ENCODE measurements at regions not wholly inside any gene's neighbourhood (a gene's known extent, or its start where the extent isn't known, plus 50 kb on each side); places are given as distances from the start of the nearest gene placed in this dataset.

DNA sequence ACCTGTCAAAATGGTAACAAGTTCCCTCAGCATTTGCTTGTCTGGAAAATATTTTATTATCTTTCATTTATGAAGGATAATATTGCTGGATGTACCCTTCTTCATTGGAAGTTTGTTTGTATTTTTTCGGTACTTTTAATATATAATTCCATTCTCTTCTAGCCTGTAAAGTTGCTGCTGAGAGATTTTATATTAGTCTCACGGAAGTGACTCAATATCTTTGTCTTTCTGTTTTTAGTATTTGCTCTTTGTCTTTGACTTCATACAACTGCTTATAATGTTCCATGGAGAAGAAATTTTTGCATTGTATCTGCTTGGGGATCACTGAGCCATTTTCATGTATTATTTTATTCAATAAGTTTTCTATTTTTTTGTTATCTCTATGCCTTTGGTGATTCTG lies 1777.5 kb downstream of the BRINP3 start:
- intact Hi-C loops (cut with DNase I; ENCODE audit: low total_unique reads) = no loop called here
- H3K4me3 ChIP-seq = no peak overlapping the region
- DNase-seq = no peak
- no peaks in the 10 kb centered on the region for H3K4me1 ChIP-seq
- H3K27me3 ChIP-seq (replicated peaks in 1 of 7) = no peaks in the 10 kb centered on the region
- H3K27ac ChIP-seq = no peak overlapping the region
- H3K9me3 ChIP-seq = peaks cover 0 to 41% (median 21%) of the 10 kb centered on the region in 8 donors
- WGBS, 5 donors = 80 to 95% (median 92%) methylated on average over 2 of the region's 2 CpGs
- no peak for TF ChIP-seq POLR2A (IDR thresholded peaks at IDR 0.05)
- TF ChIP-seq, protein P1, sequence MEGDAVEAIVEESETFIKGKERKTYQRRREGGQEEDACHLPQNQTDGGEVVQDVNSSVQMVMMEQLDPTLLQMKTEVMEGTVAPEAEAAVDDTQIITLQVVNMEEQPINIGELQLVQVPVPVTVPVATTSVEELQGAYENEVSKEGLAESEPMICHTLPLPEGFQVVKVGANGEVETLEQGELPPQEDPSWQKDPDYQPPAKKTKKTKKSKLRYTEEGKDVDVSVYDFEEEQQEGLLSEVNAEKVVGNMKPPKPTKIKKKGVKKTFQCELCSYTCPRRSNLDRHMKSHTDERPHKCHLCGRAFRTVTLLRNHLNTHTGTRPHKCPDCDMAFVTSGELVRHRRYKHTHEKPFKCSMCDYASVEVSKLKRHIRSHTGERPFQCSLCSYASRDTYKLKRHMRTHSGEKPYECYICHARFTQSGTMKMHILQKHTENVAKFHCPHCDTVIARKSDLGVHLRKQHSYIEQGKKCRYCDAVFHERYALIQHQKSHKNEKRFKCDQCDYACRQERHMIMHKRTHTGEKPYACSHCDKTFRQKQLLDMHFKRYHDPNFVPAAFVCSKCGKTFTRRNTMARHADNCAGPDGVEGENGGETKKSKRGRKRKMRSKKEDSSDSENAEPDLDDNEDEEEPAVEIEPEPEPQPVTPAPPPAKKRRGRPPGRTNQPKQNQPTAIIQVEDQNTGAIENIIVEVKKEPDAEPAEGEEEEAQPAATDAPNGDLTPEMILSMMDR (IDR thresholded peaks at IDR 0.05 in 8 of 11, conservative IDR thresholded peaks at IDR 0.05 in 3 of 11) = no peak
- no peak for TF ChIP-seq POLR2AphosphoS5 (IDR thresholded peaks at IDR 0.05)
- H3K36me3 ChIP-seq = no peaks in the 10 kb centered on the region

DNA sequence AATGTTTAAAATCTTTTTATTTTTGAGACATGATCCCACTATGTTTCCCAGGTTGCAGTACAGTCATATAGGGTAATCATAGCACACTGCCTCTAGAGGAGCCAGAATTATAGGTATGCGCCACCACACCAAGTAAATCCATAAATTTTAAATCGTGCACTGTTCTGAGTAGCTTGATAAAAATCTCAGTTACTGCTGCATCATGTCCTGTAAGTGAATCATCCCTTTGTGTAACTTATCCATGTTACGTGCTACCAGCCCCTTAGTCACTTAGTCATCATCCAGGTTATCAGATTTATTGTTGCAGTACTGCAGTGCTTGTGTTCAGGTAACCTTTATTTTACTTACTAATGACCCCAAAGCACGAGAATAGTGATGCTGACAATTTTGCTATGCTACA lies 1770.9 kb downstream of the BRINP3 start:
- Histone ChIP-seq H3K27me3 (replicated peaks in 1 of 7) (no peaks in the 10 kb centered on the region), H3K36me3 (no peaks in the 10 kb centered on the region), H3K9me3 (peaks cover 0 to 21% (median 5%) of the 10 kb centered on the region in 8 donors), H3K4me1 (no peaks in the 10 kb centered on the region), H3K4me3 (no peak overlapping the region), H3K27ac (no peak overlapping the region)
- no peak for DNase-seq
- intact Hi-C loops (cut with DNase I; ENCODE audit: low total_unique reads) = no loop called here
- TF ChIP-seq POLR2A (IDR thresholded peaks at IDR 0.05) (no peak), POLR2AphosphoS5 (IDR thresholded peaks at IDR 0.05) (no peak)
- TF ChIP-seq, protein P1 (IDR thresholded peaks at IDR 0.05 in 8 of 11, conservative IDR thresholded peaks at IDR 0.05 in 3 of 11) = no peak
- WGBS, 5 donors = 73 to 80% (median 77%) methylated on average over 4 of the region's 4 CpGs

DNA sequence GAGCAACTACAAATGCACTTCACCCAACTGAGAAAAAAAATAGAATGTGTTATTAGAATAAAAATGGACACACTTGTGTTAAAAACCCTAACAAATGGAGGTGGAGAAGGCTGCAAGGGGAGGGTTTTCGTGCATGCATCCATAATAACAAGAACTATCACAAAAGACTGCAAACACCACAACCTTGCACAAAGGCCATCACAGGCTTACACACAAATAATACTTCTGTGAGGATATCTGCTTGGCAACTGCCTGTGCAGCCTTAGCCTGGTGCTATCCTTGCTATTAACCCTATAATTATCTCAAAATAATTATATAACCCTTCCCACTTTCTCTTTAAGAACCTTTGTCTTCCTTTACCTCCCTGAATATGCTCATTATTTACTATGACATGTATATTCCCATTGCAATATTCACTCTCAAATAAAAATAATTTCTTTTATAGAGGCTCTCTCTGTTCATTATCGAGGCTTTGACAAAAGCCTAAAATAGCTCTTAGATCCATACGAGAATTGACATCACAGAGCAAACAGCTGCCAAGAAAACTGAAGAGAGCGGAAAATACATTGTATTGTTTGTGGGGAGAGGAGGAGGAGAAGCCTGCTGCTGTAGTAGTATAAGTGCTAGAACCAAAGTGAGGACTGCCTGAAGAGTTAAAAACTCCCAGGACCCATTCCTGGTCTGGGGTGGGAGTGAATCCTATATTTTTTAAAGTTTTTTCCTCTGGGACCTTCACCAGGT lies 1768.7 kb downstream of the BRINP3 start:
- no peaks in the 10 kb centered on the region for H3K27me3 ChIP-seq (replicated peaks in 1 of 7)
- no peak for DNase-seq
- no peak for TF ChIP-seq POLR2AphosphoS5 (IDR thresholded peaks at IDR 0.05)
- TF ChIP-seq POLR2A (IDR thresholded peaks at IDR 0.05) = no peak
- no peaks in the 10 kb centered on the region for H3K4me1 ChIP-seq
- intact Hi-C loops (cut with DNase I; ENCODE audit: low total_unique reads) = no loop called here
- no peaks in the 10 kb centered on the region for H3K36me3 ChIP-seq
- 59 to 77% (median 71%) methylated on average over 4 of the region's 4 CpGs for WGBS, 5 donors
- H3K9me3 ChIP-seq = peaks cover 0 to 4% (median 0%) of the 10 kb centered on the region in 8 donors
- no peak overlapping the region for H3K4me3 ChIP-seq
- no peak overlapping the region for H3K27ac ChIP-seq

DNA sequence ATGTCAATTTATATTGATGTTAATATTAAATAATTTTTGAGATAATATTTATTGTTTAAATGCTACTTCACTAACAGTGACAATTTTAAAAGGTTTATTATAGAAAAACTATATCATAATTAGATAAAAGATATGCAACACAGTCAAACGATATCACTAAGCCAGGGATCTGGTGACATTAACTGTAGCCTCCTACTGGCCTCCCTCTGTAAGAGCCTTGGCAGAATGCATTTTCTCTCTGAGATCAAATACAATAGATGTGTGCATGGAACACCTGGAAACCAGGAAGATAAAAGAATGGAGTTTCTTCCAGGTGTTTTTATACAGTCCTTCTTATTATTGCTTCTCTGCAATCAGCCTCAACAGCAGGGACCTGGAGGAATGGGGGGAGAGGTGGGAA lies 1762.1 kb downstream of the BRINP3 start:
- 57 to 84% (median 67%) methylated on average over 1 of the region's 1 CpG for WGBS, 5 donors
- intact Hi-C loops (cut with DNase I; ENCODE audit: low total_unique reads) = no loop called here
- H3K27ac ChIP-seq = no peak overlapping the region

More for the DNA sequence above, 1762.1 kb downstream of the BRINP3 start:
- Histone ChIP-seq H3K36me3 (no peaks in the 10 kb centered on the region), H3K9me3 (no peaks in the 10 kb centered on the region), H3K27me3 (replicated peaks in 1 of 7) (no peaks in the 10 kb centered on the region), H3K4me1 (no peaks in the 10 kb centered on the region), H3K4me3 (no peak overlapping the region)
- TF ChIP-seq, protein P1 (IDR thresholded peaks at IDR 0.05 in 8 of 11, conservative IDR thresholded peaks at IDR 0.05 in 3 of 11) = no peak
- no peak for TF ChIP-seq POLR2AphosphoS5 (IDR thresholded peaks at IDR 0.05)
- DNase-seq = no peak
